Lower leg skin (tissue), 3 donors: ENCODE measurements at regions not wholly inside any gene's neighbourhood (a gene's known extent, or its start where the extent isn't known, plus 50 kb on each side); places are given as distances from the start of the nearest gene placed in this dataset.

Experiments
- POLR2A ChIP-seq, 2 donors: fragments of 450-650 bp; IDR thresholded peaks; one replicate each; pipeline ENCODE4 v1.6.1; 2016 to 2017; ENCODE audit warnings: antibody characterized with exemption in 2 of 2, mild to moderate bottlenecking in 1 of 2, moderate library complexity in 1 of 2
- TF ChIP-seq, protein P1 (sequence below), 3 donors: fragments of 450-650 bp; IDR thresholded peaks; one replicate each; pipeline ENCODE4 v1.5.1; 2016; ENCODE audit warnings: antibody characterized with exemption in 3 of 3, mild to moderate bottlenecking in 3 of 3, moderate library complexity in 2 of 3

DNA sequence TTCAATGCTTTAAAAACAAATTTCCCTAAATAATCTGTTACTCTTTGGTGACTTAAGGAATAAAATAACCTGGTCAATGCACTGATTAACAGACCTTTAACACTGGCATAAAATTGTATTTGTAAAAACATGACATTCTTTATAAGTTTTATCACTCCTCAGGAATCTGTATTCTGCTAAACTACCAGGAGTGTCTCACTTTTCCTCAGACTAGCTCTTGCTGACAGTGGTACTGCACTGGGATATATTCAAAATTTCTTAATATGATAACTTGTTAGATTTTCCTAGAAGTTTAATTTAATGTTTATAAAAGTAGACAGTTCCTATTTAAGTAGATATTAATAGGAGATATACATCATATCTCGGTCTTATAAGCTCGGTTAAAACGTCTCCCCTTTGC is 363.4 kb upstream of the ARHGEF26 start:
- TF ChIP-seq, protein P1, sequence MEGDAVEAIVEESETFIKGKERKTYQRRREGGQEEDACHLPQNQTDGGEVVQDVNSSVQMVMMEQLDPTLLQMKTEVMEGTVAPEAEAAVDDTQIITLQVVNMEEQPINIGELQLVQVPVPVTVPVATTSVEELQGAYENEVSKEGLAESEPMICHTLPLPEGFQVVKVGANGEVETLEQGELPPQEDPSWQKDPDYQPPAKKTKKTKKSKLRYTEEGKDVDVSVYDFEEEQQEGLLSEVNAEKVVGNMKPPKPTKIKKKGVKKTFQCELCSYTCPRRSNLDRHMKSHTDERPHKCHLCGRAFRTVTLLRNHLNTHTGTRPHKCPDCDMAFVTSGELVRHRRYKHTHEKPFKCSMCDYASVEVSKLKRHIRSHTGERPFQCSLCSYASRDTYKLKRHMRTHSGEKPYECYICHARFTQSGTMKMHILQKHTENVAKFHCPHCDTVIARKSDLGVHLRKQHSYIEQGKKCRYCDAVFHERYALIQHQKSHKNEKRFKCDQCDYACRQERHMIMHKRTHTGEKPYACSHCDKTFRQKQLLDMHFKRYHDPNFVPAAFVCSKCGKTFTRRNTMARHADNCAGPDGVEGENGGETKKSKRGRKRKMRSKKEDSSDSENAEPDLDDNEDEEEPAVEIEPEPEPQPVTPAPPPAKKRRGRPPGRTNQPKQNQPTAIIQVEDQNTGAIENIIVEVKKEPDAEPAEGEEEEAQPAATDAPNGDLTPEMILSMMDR (IDR thresholded peaks at IDR 0.05) = no peak
- no peak for TF ChIP-seq POLR2A (IDR thresholded peaks at IDR 0.05)
